HCT116 (cell line): ENCODE measurements at regions not wholly inside any gene's neighbourhood (a gene's known extent, or its start where the extent isn't known, plus 50 kb on each side); places are given as distances from the start of the nearest gene placed in this dataset.

ENCODE experiments used
- ATAC-seq: fragments of 200-7000 bp; cut with Tn5 transposase; 2 replicates; pipeline ENCODE4 v1.9.1; 2020; ENCODE audit warnings: mild to moderate bottlenecking, moderate library complexity
- BruUV-seq: library from RNA; stranded (reverse); fragments of 400-500 nt; replicated peaks from 2 replicates; lab custom pipeline; 2021; lab: Mats Ljungman, UMichigan
- CTCF ChIA-PET: fragments of 300-600 bp; sonication (Branson Sonifier 250); formaldehyde crosslinking; loops from one replicate; lab custom pipeline; 2021; ENCODE audit warnings: antibody characterized with exemption; lab: Charles Lee
- POLR2A ChIA-PET: fragments of 300-600, 350-600 bp; sonication (Branson Sonifier 250); formaldehyde crosslinking; loops from one replicate; lab custom pipeline; 2021; ENCODE audit warnings: antibody characterized with exemption; lab: Charles Lee
- RAD21 ChIA-PET, 2 experiments: fragments of 300-600 bp; sonication (Branson Sonifier 250); formaldehyde crosslinking; loops; one replicate each; lab custom pipeline; 2023; ENCODE audit warnings: low total read pairs in 2 of 2; ENCODE audit not compliant: uncharacterized antibody in 2 of 2, unreplicated experiment in 2 of 2, low non-redundant PET in 1 of 2; lab: Charles Lee
- DNase-seq: peaks from one replicate; pipeline ENCODE4 v3.0.0-alpha.2; 2010; ENCODE audit warnings: low read depth, low spot score
- H2AFZ ChIP-seq: fragments of 200-600 bp; shearing (Covaris generic), sonication (generic); 2 replicates; pipeline ENCODE4 v1.6.1; 2017; ENCODE audit warnings: low read depth, mixed run types, mixed read lengths, antibody characterized with exemption, low read length; ENCODE audit not compliant: poor library complexity, severe bottlenecking
- H3K27ac ChIP-seq: 2 replicates; pipeline ENCODE4 v1.5.1; 2012; ENCODE audit warnings: low read depth, low read length
- H3K27me3 ChIP-seq: fragments of 200-600 bp; sonication (generic); 2 replicates; pipeline ENCODE4 v1.6.1; 2016; ENCODE audit warnings: mixed run types, low read length, mixed read lengths; ENCODE audit not compliant: insufficient read depth
- H3K36me3 ChIP-seq, 2 experiments: fragments of 200-500 bp in 1 of 2; fragments of 200-600 bp in 1 of 2; sonication (Bioruptor generic) in 1 of 2; sonication (generic) in 1 of 2; 2 replicates each; pipeline versions ENCODE4 v1.5.1 to v1.6.1; 2014 to 2016; ENCODE audit warnings: low read length in 2 of 2, inconsistent platforms in 1 of 2, mixed read lengths in 1 of 2, mixed run types in 1 of 2; ENCODE audit not compliant: insufficient read depth in 2 of 2, control insufficient read depth in 1 of 2
- H3K4me1 ChIP-seq, 2 experiments: fragments of 200-600 bp in 1 of 2; sonication (generic) in 1 of 2; 2 replicates each; pipeline versions ENCODE4 v1.5.1 to v1.6.1; 2012 to 2017; ENCODE audit warnings: low read length in 2 of 2, inconsistent platforms in 1 of 2, mild to moderate bottlenecking in 1 of 2, mixed read lengths in 1 of 2, mixed run types in 1 of 2, moderate library complexity in 1 of 2; ENCODE audit not compliant: insufficient read depth in 2 of 2, control insufficient read depth in 1 of 2
- H3K4me2 ChIP-seq: fragments of 200-600 bp; sonication (generic); 2 replicates; pipeline ENCODE4 v1.6.1; 2017; ENCODE audit warnings: mixed run types, low read length, mixed read lengths
- H3K4me3 ChIP-seq, 2 experiments: fragments of 200-600 bp in 1 of 2; sonication (generic) in 1 of 2; replicated peaks in 1 of 2; 2 replicates each; pipeline ENCODE4 v1.5.1; 2011 to 2016; ENCODE audit warnings: low read length in 2 of 2, control low read depth in 1 of 2, low read depth in 1 of 2, mild to moderate bottlenecking in 1 of 2, mixed read lengths in 1 of 2, mixed run types in 1 of 2
- H3K79me2 ChIP-seq: fragments of 200-600 bp; sonication (generic); 2 replicates; pipeline ENCODE4 v1.6.1; 2017; ENCODE audit warnings: mild to moderate bottlenecking, mixed run types, low read length, moderate library complexity, mixed read lengths; ENCODE audit not compliant: insufficient read depth
- H3K9ac ChIP-seq: fragments of 200-600 bp; sonication (generic); 2 replicates; pipeline ENCODE4 v1.6.1; 2016; ENCODE audit warnings: low read length, mixed read lengths
- H3K9me2 ChIP-seq: fragments of 200-600 bp; sonication (generic), shearing (Covaris generic); 2 replicates; pipeline ENCODE4 v1.6.1; 2017; ENCODE audit warnings: mixed run types, mild to moderate bottlenecking, moderate library complexity; ENCODE audit not compliant: insufficient read depth
- H3K9me3 ChIP-seq, 2 experiments: fragments of 200-500 bp in 1 of 2; fragments of 200-600 bp in 1 of 2; sonication (Bioruptor generic) in 1 of 2; sonication (generic) in 1 of 2; 2 replicates each; pipeline ENCODE4 v1.6.1; 2014 to 2017; ENCODE audit warnings: low read length in 2 of 2, mixed read lengths in 2 of 2, inconsistent platforms in 1 of 2, low read depth in 1 of 2, mild to moderate bottlenecking in 1 of 2, mixed run types in 1 of 2, moderate library complexity in 1 of 2; ENCODE audit not compliant: control insufficient read depth in 1 of 2, insufficient read depth in 1 of 2
- H4K20me1 ChIP-seq: fragments of 200-600 bp; sonication (generic), shearing (Covaris generic); 2 replicates; pipeline ENCODE4 v1.6.1; 2017; ENCODE audit warnings: mixed run types, mild to moderate bottlenecking, moderate library complexity; ENCODE audit not compliant: insufficient read depth
- CEBPB ChIP-seq: IDR thresholded peaks from 2 replicates; pipeline ENCODE4 v1.6.1; 2012; ENCODE audit warnings: low read depth
- EZH2 ChIP-seq: fragments of 200-600 bp; sonication (generic); IDR thresholded peaks from 2 replicates; pipeline ENCODE4 v1.6.1; 2017; ENCODE audit warnings: antibody characterized with exemption, mixed run types
- FOSL1 ChIP-seq: IDR thresholded peaks from 2 replicates; pipeline ENCODE4 v1.6.1; 2012; ENCODE audit warnings: low read depth
- JUND ChIP-seq: IDR thresholded peaks from 2 replicates; pipeline ENCODE4 v1.6.1; 2012
- MAX ChIP-seq: IDR thresholded peaks from 2 replicates; pipeline ENCODE4 v1.6.1; 2012
- POLR2A ChIP-seq: IDR thresholded peaks from 2 replicates; pipeline ENCODE4 v1.7.0; 2011; ENCODE audit warnings: borderline replicate concordance; ENCODE audit not compliant: insufficient read depth, insufficient read length; ENCODE audit errors: extremely low read depth
- POLR2AphosphoS5 ChIP-seq: IDR thresholded peaks from 2 replicates; pipeline ENCODE4 v1.6.1; 2011; ENCODE audit warnings: mild to moderate bottlenecking, low read depth, low read length, moderate library complexity
- RAD21 ChIP-seq: IDR thresholded peaks from 2 replicates; pipeline ENCODE4 v1.6.1; 2012; ENCODE audit warnings: low read depth, mild to moderate bottlenecking
- SIN3A ChIP-seq: IDR thresholded peaks from 2 replicates; pipeline ENCODE4 v1.6.1; 2012; ENCODE audit warnings: low read depth
- SP1 ChIP-seq: IDR thresholded peaks from 2 replicates; pipeline ENCODE4 v1.6.1; 2012; ENCODE audit warnings: low read depth
- SRF ChIP-seq: IDR thresholded peaks from 2 replicates; pipeline ENCODE4 v1.6.1; 2012; ENCODE audit warnings: low read depth
- TCF7L2 ChIP-seq: IDR thresholded peaks from 2 replicates; pipeline ENCODE4 v1.7.0; 2011; ENCODE audit warnings: borderline replicate concordance, inconsistent platforms; ENCODE audit not compliant: insufficient read depth, insufficient read length; ENCODE audit errors: extremely low read depth
- ZBTB33 ChIP-seq: IDR thresholded peaks from 2 replicates; pipeline ENCODE4 v1.6.1; 2011; ENCODE audit warnings: mild to moderate bottlenecking, low read length, moderate library complexity; ENCODE audit not compliant: insufficient replicate concordance; ENCODE audit errors: extremely low read depth
- ZFX ChIP-seq: fragments of 450-650 bp; IDR thresholded peaks from 2 replicates; pipeline ENCODE4 v1.6.1; 2017
- ZNF274 ChIP-seq: fragments of 200-500 bp; sonication (Bioruptor generic); IDR thresholded peaks from 2 replicates; pipeline ENCODE4 v1.6.1; 2014; ENCODE audit warnings: mild to moderate bottlenecking, low read depth, low read length, inconsistent platforms
- intact Hi-C: fragments of 100-400 bp; cut with micrococcal nuclease; formaldehyde crosslinking; loops from 2 replicates; pipeline ENCODE4 v1.10.0; 2022
- TF ChIP-seq, protein P1 (sequence below), 3 experiments: fragments of 200-600 bp in 1 of 3; sonication (generic) in 1 of 3; IDR thresholded peaks in 2 of 3; conservative IDR thresholded peaks in 1 of 3; 2 replicates each; pipeline ENCODE4 v1.5.1; 2012 to 2017; ENCODE audit warnings: low read depth in 2 of 3, low read length in 2 of 3, antibody characterized with exemption in 1 of 3, borderline replicate concordance in 1 of 3, control low read depth in 1 of 3, mild to moderate bottlenecking in 1 of 3, mixed read lengths in 1 of 3, mixed run types in 1 of 3, moderate library complexity in 1 of 3; ENCODE audit not compliant: insufficient read depth in 1 of 3
- TF ChIP-seq, protein P2 (sequence below): IDR thresholded peaks from 2 replicates; pipeline ENCODE4 v1.6.1; 2012; ENCODE audit warnings: low read depth
- TF ChIP-seq, protein P3 (sequence below): IDR thresholded peaks from 2 replicates; pipeline ENCODE4 v1.6.1; 2012

DNA sequence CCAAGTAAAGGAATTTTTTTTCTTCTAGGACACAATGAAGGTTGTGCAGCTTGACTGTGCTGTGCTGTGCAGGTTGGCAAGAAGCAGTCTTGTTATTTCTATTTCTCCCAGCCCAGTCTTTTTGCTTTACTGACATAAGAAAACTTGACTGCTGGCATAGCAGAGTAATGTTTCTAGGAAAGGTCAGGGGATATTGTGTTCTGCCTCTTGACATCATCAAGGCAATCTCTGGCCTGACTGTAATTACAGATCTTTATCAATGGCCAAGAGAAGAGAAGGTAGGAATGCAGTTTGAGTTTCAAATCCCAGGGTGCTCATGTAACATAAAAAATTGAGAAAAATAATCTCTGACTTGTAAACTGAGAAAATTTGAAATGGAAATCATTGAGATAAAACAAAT, 226.3 kb upstream of the ADGRL4 start:
- no peaks in the 10 kb centered on the region for H3K9me3 ChIP-seq
- H3K36me3 ChIP-seq: no peaks in the 10 kb centered on the region
- ChIA-PET RAD21 (no interaction called here), CTCF (no interaction called here), POLR2A (no interaction called here)
- no peaks in the 10 kb centered on the region for H3K79me2 ChIP-seq
- DNase-seq (no peak), ATAC-seq (no peak)
- no peak overlapping the region for H3K9ac ChIP-seq
- TF ChIP-seq POLR2AphosphoS5 (no peak), EZH2 (no peak), SP1 (no peak), TCF7L2 (no peak), FOSL1 (no peak), ZFX (no peak), SRF (no peak), ZNF274 (no peak), RAD21 (no peak), JUND (no peak), MAX (no peak), ZBTB33 (no peak), POLR2A (no peak), SIN3A (no peak), CEBPB (no peak)
- TF ChIP-seq, protein P1, sequence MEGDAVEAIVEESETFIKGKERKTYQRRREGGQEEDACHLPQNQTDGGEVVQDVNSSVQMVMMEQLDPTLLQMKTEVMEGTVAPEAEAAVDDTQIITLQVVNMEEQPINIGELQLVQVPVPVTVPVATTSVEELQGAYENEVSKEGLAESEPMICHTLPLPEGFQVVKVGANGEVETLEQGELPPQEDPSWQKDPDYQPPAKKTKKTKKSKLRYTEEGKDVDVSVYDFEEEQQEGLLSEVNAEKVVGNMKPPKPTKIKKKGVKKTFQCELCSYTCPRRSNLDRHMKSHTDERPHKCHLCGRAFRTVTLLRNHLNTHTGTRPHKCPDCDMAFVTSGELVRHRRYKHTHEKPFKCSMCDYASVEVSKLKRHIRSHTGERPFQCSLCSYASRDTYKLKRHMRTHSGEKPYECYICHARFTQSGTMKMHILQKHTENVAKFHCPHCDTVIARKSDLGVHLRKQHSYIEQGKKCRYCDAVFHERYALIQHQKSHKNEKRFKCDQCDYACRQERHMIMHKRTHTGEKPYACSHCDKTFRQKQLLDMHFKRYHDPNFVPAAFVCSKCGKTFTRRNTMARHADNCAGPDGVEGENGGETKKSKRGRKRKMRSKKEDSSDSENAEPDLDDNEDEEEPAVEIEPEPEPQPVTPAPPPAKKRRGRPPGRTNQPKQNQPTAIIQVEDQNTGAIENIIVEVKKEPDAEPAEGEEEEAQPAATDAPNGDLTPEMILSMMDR (IDR thresholded peaks at IDR 0.05 in 2 of 3, conservative IDR thresholded peaks at IDR 0.05 in 1 of 3; ENCODE audit: borderline replicate concordance in 1 of 3, insufficient read depth in 1 of 3, low read depth in 2 of 3, low read length in 2 of 3): no peak
- TF ChIP-seq, protein P2, sequence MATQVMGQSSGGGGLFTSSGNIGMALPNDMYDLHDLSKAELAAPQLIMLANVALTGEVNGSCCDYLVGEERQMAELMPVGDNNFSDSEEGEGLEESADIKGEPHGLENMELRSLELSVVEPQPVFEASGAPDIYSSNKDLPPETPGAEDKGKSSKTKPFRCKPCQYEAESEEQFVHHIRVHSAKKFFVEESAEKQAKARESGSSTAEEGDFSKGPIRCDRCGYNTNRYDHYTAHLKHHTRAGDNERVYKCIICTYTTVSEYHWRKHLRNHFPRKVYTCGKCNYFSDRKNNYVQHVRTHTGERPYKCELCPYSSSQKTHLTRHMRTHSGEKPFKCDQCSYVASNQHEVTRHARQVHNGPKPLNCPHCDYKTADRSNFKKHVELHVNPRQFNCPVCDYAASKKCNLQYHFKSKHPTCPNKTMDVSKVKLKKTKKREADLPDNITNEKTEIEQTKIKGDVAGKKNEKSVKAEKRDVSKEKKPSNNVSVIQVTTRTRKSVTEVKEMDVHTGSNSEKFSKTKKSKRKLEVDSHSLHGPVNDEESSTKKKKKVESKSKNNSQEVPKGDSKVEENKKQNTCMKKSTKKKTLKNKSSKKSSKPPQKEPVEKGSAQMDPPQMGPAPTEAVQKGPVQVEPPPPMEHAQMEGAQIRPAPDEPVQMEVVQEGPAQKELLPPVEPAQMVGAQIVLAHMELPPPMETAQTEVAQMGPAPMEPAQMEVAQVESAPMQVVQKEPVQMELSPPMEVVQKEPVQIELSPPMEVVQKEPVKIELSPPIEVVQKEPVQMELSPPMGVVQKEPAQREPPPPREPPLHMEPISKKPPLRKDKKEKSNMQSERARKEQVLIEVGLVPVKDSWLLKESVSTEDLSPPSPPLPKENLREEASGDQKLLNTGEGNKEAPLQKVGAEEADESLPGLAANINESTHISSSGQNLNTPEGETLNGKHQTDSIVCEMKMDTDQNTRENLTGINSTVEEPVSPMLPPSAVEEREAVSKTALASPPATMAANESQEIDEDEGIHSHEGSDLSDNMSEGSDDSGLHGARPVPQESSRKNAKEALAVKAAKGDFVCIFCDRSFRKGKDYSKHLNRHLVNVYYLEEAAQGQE: no peak
- TF ChIP-seq, protein P3, sequence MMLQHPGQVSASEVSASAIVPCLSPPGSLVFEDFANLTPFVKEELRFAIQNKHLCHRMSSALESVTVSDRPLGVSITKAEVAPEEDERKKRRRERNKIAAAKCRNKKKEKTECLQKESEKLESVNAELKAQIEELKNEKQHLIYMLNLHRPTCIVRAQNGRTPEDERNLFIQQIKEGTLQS: no peak
- no TSS peak for BruUV-seq
- H3K27me3 ChIP-seq: no peaks in the 10 kb centered on the region
- no peaks in the 10 kb centered on the region for H4K20me1 ChIP-seq
- H2AFZ ChIP-seq: no peak overlapping the region
- no peaks in the 10 kb centered on the region for H3K4me1 ChIP-seq
- no peak overlapping the region for H3K27ac ChIP-seq
- intact Hi-C loops: no loop called here
- no peaks in the 10 kb centered on the region for H3K9me2 ChIP-seq
- H3K4me3 ChIP-seq: no peak overlapping the region
- no peak overlapping the region for H3K4me2 ChIP-seq
